Body of pancreas (tissue), 4 donors: ENCODE measurements at regions not wholly inside any gene's neighbourhood (a gene's known extent, or its start where the extent isn't known, plus 50 kb on each side); places are given as distances from the start of the nearest gene placed in this dataset.
"Not testable (repeated sequence)": the region's sequence is repeated elsewhere in the genome, so short reads cannot be mapped to it uniquely, and the experiment has no call there.

Source experiments
- ATAC-seq: fragments of 150-250 bp; one replicate; pipeline ENCODE4 v1.9.1; 2016
- DNase-seq, 4 donors: peaks; one replicate each; pipeline ENCODE4 v3.0.0-alpha.2; 2019
- H3K27ac ChIP-seq, 4 donors: fragments of 200-600 bp; sonication (generic); 1 replicate in 3 of 4; 2 replicates in 1 of 4; pipeline versions ENCODE4 v1.5.1 to v1.6.1; 2016 to 2019; ENCODE audit warnings: mild to moderate bottlenecking in 1 of 4, mixed read lengths in 1 of 4, moderate library complexity in 1 of 4
- H3K27me3 ChIP-seq, 2 donors: fragments of 200-600 bp; sonication (generic); one replicate each; pipeline ENCODE4 v1.6.0; 2016; ENCODE audit warnings: mild to moderate bottlenecking in 1 of 2
- H3K36me3 ChIP-seq, 2 donors: fragments of 200-600 bp; sonication (generic); replicated peaks in 1 of 2; 2 replicates each; pipeline ENCODE4 v1.5.1; 2016; ENCODE audit warnings: low read depth in 2 of 2; ENCODE audit not compliant: insufficient read depth in 1 of 2
- H3K4me1 ChIP-seq: fragments of 200-600 bp; sonication (generic); one replicate; pipeline ENCODE4 v1.6.0; 2016
- H3K4me3 ChIP-seq, 2 donors: fragments of 200-600 bp; sonication (generic); 1 replicate in 1 of 2; 2 replicates in 1 of 2; pipeline ENCODE4 v1.5.1; 2016 to 2019
- H3K9me3 ChIP-seq, 3 donors: fragments of 200-600 bp; sonication (generic); 1 replicate in 2 of 3; 2 replicates in 1 of 3; pipeline ENCODE4 v1.5.1; 2016
- POLR2A ChIP-seq, 3 donors: fragments of 450-650 bp; IDR thresholded peaks; one replicate each; pipeline ENCODE4 v1.6.1; 2016; ENCODE audit warnings: antibody characterized with exemption in 3 of 3, mild to moderate bottlenecking in 2 of 3
- WGBS, 2 donors: methylation state at CpG; one replicate each; pipeline ENCODE4 v1.1.5; 2017; 5-methylcytosine and 5-hydroxymethylcytosine counted together
- intact Hi-C: fragments of 100-400 bp; cut with DNase I; formaldehyde crosslinking; loops from one replicate; pipeline ENCODE4 v1.15.1; 2023
- TF ChIP-seq, protein P1 (sequence below), 7 experiments: fragments of 450-650 bp in 4 of 7; fragments of 200-600 bp in 3 of 7; sonication (generic) in 3 of 7; IDR thresholded peaks; one replicate each; pipeline ENCODE4 v1.5.1; 2016 to 2019; ENCODE audit warnings: antibody characterized with exemption in 7 of 7

DNA sequence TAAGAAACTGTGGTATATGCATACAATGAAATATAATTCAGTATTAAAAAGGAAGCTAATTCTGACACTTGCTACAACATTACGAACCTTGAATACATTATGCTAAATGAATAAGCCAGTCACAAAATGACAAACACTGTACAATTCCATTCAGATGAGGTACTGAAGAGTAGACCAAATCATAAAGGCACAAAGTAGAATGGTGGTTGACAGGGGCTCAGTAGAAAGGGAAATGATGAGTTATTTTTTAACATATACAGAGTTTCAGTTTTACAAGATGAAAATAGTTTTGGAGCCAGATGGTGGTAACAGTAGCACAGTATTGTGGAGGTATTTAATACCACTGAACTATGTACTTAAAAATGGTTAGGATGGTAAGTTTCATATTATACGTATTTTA, 254.6 kb upstream of the RBMS3 start:
- no peaks in the 10 kb centered on the region for H3K4me1 ChIP-seq
- no peak for TF ChIP-seq POLR2A (IDR thresholded peaks at IDR 0.05)
- TF ChIP-seq, protein P1, sequence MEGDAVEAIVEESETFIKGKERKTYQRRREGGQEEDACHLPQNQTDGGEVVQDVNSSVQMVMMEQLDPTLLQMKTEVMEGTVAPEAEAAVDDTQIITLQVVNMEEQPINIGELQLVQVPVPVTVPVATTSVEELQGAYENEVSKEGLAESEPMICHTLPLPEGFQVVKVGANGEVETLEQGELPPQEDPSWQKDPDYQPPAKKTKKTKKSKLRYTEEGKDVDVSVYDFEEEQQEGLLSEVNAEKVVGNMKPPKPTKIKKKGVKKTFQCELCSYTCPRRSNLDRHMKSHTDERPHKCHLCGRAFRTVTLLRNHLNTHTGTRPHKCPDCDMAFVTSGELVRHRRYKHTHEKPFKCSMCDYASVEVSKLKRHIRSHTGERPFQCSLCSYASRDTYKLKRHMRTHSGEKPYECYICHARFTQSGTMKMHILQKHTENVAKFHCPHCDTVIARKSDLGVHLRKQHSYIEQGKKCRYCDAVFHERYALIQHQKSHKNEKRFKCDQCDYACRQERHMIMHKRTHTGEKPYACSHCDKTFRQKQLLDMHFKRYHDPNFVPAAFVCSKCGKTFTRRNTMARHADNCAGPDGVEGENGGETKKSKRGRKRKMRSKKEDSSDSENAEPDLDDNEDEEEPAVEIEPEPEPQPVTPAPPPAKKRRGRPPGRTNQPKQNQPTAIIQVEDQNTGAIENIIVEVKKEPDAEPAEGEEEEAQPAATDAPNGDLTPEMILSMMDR (IDR thresholded peaks at IDR 0.05), result no peak
- no peaks in the 10 kb centered on the region for H3K27me3 ChIP-seq
- no peaks in the 10 kb centered on the region for H3K9me3 ChIP-seq
- ATAC-seq (no peak), DNase-seq (no peak)
- no peak overlapping the region for H3K4me3 ChIP-seq
- H3K27ac ChIP-seq, result no peak overlapping the region
- intact Hi-C loops, result no loop called here
- 61 to 63% methylated on average over 2 of the region's 2 CpGs for WGBS, 2 donors
- no peaks in the 10 kb centered on the region for H3K36me3 ChIP-seq

DNA sequence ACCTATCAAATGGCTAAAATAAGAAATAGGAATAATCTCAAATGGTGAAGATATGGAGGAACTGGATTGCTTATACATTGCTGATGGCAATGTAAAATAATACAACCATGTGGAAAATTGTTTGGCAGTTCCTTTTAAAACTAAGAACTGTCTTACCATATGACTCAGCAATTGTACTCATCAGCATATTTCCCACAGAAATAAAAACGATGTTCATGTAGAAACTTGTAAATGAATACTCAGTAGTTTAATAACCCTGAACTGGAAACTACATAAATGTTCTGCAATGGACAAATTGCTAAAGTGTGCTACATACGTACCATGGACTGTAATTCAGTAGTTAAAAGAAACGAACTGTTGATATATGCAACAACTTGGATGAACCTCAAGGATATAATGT, 253.9 kb upstream of the RBMS3 start:
- H3K27me3 ChIP-seq, result no peaks in the 10 kb centered on the region
- H3K27ac ChIP-seq, result no peak overlapping the region
- ATAC-seq, result no peak
- H3K4me1 ChIP-seq, result no peaks in the 10 kb centered on the region
- no peak for DNase-seq
- no peaks in the 10 kb centered on the region for H3K36me3 ChIP-seq
- 63 to 66% methylated on average over 3 of the region's 3 CpGs for WGBS, 2 donors
- no peak overlapping the region for H3K4me3 ChIP-seq
- TF ChIP-seq, protein P1 (IDR thresholded peaks at IDR 0.05), result no peak
- no peak for TF ChIP-seq POLR2A (IDR thresholded peaks at IDR 0.05)
- intact Hi-C loops, result no loop called here
- H3K9me3 ChIP-seq, result no peaks in the 10 kb centered on the region

DNA sequence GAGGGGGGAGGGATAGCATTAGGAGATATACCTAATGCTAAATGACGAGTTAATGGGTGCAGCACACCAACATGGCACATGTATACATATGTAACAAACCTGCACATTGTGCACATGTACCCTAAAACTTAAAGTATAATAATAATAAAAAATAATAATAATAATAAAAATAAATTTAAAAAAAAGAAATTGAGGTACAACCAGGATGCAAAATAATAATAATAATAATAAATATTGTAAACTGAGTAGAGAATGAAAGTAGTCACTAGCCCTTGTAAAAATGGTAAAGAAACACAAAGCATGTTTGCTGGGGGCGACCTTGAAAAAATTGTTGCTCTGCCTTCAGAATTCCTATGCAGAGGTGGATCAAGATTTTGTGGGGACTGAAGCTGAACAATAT, 249.7 kb upstream of the RBMS3 start:
- H3K36me3 ChIP-seq, ATAC-seq, DNase-seq, H3K9me3 ChIP-seq, H3K27me3 ChIP-seq, H3K27ac ChIP-seq, intact Hi-C loops, H3K4me3 ChIP-seq, H3K4me1 ChIP-seq: not testable (repeated sequence)
- 48 to 58% methylated on average over 2 of the region's 2 CpGs for WGBS, 2 donors

DNA sequence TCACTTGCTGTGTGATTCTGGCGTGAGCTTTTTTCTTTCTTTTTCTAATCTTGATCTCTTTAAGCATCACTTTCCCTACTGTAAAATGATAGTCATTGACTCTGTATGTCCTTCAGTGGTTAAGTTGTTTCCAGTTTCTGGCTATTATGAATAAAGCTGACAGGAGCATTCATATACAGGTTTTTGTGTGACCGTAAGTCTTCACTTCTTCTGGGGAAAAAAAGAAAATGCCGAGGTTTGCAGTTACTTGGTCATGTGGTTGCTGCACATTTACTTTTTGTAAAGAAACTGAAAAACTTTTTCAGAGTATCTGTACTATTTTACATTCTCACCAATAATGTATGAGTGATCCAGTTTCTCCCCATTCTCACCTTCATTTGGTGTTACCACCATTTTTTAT, 247.4 kb upstream of the RBMS3 start:
- Histone ChIP-seq H3K36me3 (no peaks in the 10 kb centered on the region), H3K9me3 (no peaks in the 10 kb centered on the region), H3K27me3 (no peaks in the 10 kb centered on the region), H3K27ac (no peak overlapping the region), H3K4me1 (no peaks in the 10 kb centered on the region), H3K4me3 (no peak overlapping the region)
- TF ChIP-seq, protein P1 (IDR thresholded peaks at IDR 0.05), result no peak
- TF ChIP-seq POLR2A (IDR thresholded peaks at IDR 0.05), result no peak
- intact Hi-C loops, result no loop called here
- 72 to 85% methylated on average over 3 of the region's 3 CpGs for WGBS, 2 donors
- ATAC-seq, result no peak
- no peak for DNase-seq

DNA sequence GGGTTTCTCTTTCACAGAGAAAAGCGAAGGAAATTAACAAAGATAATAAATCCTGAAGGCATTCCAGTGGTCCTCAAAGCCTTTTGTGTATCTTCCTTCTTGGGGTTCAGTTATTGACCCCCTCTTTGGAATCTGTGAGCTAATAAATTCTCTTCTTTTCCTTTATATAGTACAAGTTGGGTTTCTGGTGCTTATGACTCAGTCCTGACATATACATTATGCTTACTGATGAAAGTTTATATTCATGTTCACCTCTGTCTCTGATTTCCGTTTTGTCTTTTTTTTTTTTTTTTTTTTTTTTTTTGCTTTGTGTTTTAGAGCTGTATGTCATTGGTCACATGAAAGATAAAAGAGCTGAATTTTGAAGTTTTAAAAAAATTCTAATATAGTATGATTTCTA, 230.7 kb upstream of the RBMS3 start:
- no peaks in the 10 kb centered on the region for H3K36me3 ChIP-seq
- no peak for ATAC-seq
- no peaks in the 10 kb centered on the region for H3K27me3 ChIP-seq
- TF ChIP-seq, protein P1 (IDR thresholded peaks at IDR 0.05), result no peak
- TF ChIP-seq POLR2A (IDR thresholded peaks at IDR 0.05), result no peak
- H3K9me3 ChIP-seq, result no peaks in the 10 kb centered on the region
- H3K4me3 ChIP-seq, result no peak overlapping the region
- WGBS, 2 donors, result 39 to 54% methylated on average over 2 of the region's 2 CpGs
- intact Hi-C loops, result no loop called here
- no peak overlapping the region for H3K27ac ChIP-seq
- no peaks in the 10 kb centered on the region for H3K4me1 ChIP-seq
- no peak for DNase-seq
